ENCODE measurements at regions not wholly inside any gene's neighbourhood (a gene's known extent, or its start where the extent isn't known, plus 50 kb on each side); places are given as distances from the start of the nearest gene placed in this dataset.

GRCh38 chr6:144690133-144690532 lies 405.0 kb downstream of the UTRN start:
- TF ChIP-seq CTCF (IDR thresholded peaks at IDR 0.05) (no peak), POLR2A (IDR thresholded peaks at IDR 0.05) (no peak)

Measured in vagina (tissue), 2 donors.